ENCODE measurements at regions not wholly inside any gene's neighbourhood (a gene's known extent, or its start where the extent isn't known, plus 50 kb on each side); places are given as distances from the start of the nearest gene placed in this dataset.

GRCh38 chr4:124132161-124132560, 580.4 kb downstream of the ANKRD50 start:
- Histone ChIP-seq H3K9me3 (ENCODE audit: control insufficient read depth, low read length) (no peaks in the 10 kb centered on the region), H3K4me1 (ENCODE audit: control insufficient read depth, insufficient read depth, low read length, poor library complexity, severe bottlenecking) (no peaks in the 10 kb centered on the region), H3K27me3 (replicated peaks; ENCODE audit: control insufficient read depth, insufficient read depth, low read length, poor library complexity, severe bottlenecking) (no peaks in the 10 kb centered on the region), H3K36me3 (ENCODE audit: control insufficient read depth, insufficient read depth, low read length) (no peaks in the 10 kb centered on the region), H3K4me3 (ENCODE audit: insufficient read depth, low read depth, low read length, poor library complexity, severe bottlenecking) (no peak overlapping the region), H3K27ac (ENCODE audit: insufficient read depth, low read length, poor library complexity, severe bottlenecking) (no peak overlapping the region)
- DNase-seq: no peak

DNA sequence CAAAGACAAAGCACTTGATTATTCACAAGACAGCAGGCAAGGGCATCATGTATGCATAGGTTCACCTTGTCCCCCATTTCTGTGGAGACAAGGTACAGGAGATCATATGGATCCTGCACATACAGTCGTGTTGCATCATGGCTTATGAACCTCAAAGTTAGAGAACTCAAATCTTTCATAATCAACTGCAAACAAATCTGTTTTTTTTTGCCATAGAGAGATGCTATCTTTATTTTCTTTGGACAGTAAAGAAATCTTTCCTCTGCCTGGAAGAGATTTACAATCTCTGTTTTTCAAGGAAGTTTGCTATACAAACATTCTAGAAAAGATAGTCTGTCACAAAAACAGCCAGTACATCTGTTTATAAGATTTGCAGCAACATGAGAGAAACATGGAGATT, 578.8 kb downstream of the ANKRD50 start:
- Histone ChIP-seq H3K4me1 (ENCODE audit: control insufficient read depth, insufficient read depth, low read length, poor library complexity, severe bottlenecking) (no peaks in the 10 kb centered on the region), H3K36me3 (ENCODE audit: control insufficient read depth, insufficient read depth, low read length) (no peaks in the 10 kb centered on the region), H3K27me3 (replicated peaks; ENCODE audit: control insufficient read depth, insufficient read depth, low read length, poor library complexity, severe bottlenecking) (no peaks in the 10 kb centered on the region), H3K27ac (ENCODE audit: insufficient read depth, low read length, poor library complexity, severe bottlenecking) (no peak overlapping the region), H3K9me3 (ENCODE audit: control insufficient read depth, low read length) (no peaks in the 10 kb centered on the region), H3K4me3 (ENCODE audit: insufficient read depth, low read depth, low read length, poor library complexity, severe bottlenecking) (no peak overlapping the region)
- DNase-seq: no peak

- Histone ChIP-seq H3K9me3 (ENCODE audit: control insufficient read depth, low read length) (no peaks in the 10 kb centered on the region), H3K4me1 (ENCODE audit: control insufficient read depth, insufficient read depth, low read length, poor library complexity, severe bottlenecking) (no peaks in the 10 kb centered on the region)
- no peak for DNase-seq
These were observed 577.1 kb downstream of the ANKRD50 start for GRCh38 chr4:124135409-124135813.

GRCh38 chr4:124139044-124139443, 573.5 kb downstream of the ANKRD50 start:
- DNase-seq: no peak
- no peak overlapping the region for H3K4me3 ChIP-seq (ENCODE audit: insufficient read depth, low read depth, low read length, poor library complexity, severe bottlenecking)
- no peaks in the 10 kb centered on the region for H3K4me1 ChIP-seq (ENCODE audit: control insufficient read depth, insufficient read depth, low read length, poor library complexity, severe bottlenecking)
- no peak overlapping the region for H3K27ac ChIP-seq (ENCODE audit: insufficient read depth, low read length, poor library complexity, severe bottlenecking)
- no peaks in the 10 kb centered on the region for H3K9me3 ChIP-seq (ENCODE audit: control insufficient read depth, low read length)
- H3K36me3 ChIP-seq (ENCODE audit: control insufficient read depth, insufficient read depth, low read length): no peaks in the 10 kb centered on the region
- no peaks in the 10 kb centered on the region for H3K27me3 ChIP-seq (replicated peaks; ENCODE audit: control insufficient read depth, insufficient read depth, low read length, poor library complexity, severe bottlenecking)

More at GRCh38 chr4:124135409-124135813, 577.1 kb downstream of the ANKRD50 start:
- Histone ChIP-seq H3K27ac (ENCODE audit: insufficient read depth, low read length, poor library complexity, severe bottlenecking) (no peak overlapping the region), H3K4me3 (ENCODE audit: insufficient read depth, low read depth, low read length, poor library complexity, severe bottlenecking) (no peak overlapping the region), H3K36me3 (ENCODE audit: control insufficient read depth, insufficient read depth, low read length) (no peaks in the 10 kb centered on the region), H3K27me3 (replicated peaks; ENCODE audit: control insufficient read depth, insufficient read depth, low read length, poor library complexity, severe bottlenecking) (no peaks in the 10 kb centered on the region)

GRCh38 chr4:124143632-124144031, 568.9 kb downstream of the ANKRD50 start:
- DNase-seq: no peak
- Histone ChIP-seq H3K36me3 (ENCODE audit: control insufficient read depth, insufficient read depth, low read length) (no peaks in the 10 kb centered on the region), H3K27me3 (replicated peaks; ENCODE audit: control insufficient read depth, insufficient read depth, low read length, poor library complexity, severe bottlenecking) (no peaks in the 10 kb centered on the region)

DNA sequence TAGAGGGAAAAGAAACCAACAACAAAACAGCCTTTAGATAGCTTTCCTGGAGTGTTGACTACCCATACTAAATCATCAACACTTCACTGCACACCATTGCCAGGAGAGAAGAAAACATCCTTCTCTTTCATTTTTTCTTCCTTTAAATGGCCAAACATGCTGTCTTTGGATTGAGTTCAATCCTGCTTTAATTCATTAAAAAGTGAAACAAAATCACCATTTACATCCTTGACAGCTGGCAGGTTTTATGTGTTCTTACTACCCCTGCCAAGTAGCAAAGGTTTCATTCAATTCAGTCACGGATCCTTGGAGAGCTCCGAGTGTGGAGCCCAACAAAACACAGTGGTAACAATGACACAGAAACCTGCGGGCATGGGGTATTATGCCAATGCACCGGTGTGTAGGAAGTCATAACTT, 568.3 kb downstream of the ANKRD50 start:
- H3K27me3 ChIP-seq (replicated peaks; ENCODE audit: control insufficient read depth, insufficient read depth, low read length, poor library complexity, severe bottlenecking): no peaks in the 10 kb centered on the region
- DNase-seq: no peak
- H3K36me3 ChIP-seq (ENCODE audit: control insufficient read depth, insufficient read depth, low read length): no peaks in the 10 kb centered on the region
- H3K9me3 ChIP-seq (ENCODE audit: control insufficient read depth, low read length): no peaks in the 10 kb centered on the region
- no peak overlapping the region for H3K4me3 ChIP-seq (ENCODE audit: insufficient read depth, low read depth, low read length, poor library complexity, severe bottlenecking)
- no peak overlapping the region for H3K27ac ChIP-seq (ENCODE audit: insufficient read depth, low read length, poor library complexity, severe bottlenecking)
- H3K4me1 ChIP-seq (ENCODE audit: control insufficient read depth, insufficient read depth, low read length, poor library complexity, severe bottlenecking): no peaks in the 10 kb centered on the region

More at GRCh38 chr4:124143632-124144031, 568.9 kb downstream of the ANKRD50 start:
- Histone ChIP-seq H3K4me1 (ENCODE audit: control insufficient read depth, insufficient read depth, low read length, poor library complexity, severe bottlenecking) (no peaks in the 10 kb centered on the region), H3K4me3 (ENCODE audit: insufficient read depth, low read depth, low read length, poor library complexity, severe bottlenecking) (no peak overlapping the region), H3K9me3 (ENCODE audit: control insufficient read depth, low read length) (no peaks in the 10 kb centered on the region), H3K27ac (ENCODE audit: insufficient read depth, low read length, poor library complexity, severe bottlenecking) (no peak overlapping the region)

DNA sequence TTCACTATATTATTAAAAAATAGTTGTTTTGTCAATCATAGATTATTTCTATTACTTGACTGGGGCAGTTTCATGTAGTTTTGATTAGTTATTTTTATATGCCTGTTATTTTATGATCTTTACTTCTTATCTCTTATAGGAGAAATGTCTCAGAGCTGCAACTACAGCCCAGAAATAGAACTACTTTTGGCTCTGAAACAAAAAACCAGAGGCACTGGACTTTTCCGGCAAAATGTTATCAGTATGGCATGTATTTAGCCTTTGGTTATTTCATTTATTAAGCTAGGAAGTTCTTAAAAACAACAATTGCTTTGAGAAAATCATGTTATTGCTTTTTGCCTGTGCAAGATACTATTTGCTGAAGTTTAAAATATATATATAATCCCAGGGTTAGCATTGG, 566.5 kb downstream of the ANKRD50 start:
- Histone ChIP-seq H3K9me3 (ENCODE audit: control insufficient read depth, low read length) (no peaks in the 10 kb centered on the region), H3K4me3 (ENCODE audit: insufficient read depth, low read depth, low read length, poor library complexity, severe bottlenecking) (no peak overlapping the region), H3K27me3 (replicated peaks; ENCODE audit: control insufficient read depth, insufficient read depth, low read length, poor library complexity, severe bottlenecking) (no peaks in the 10 kb centered on the region), H3K4me1 (ENCODE audit: control insufficient read depth, insufficient read depth, low read length, poor library complexity, severe bottlenecking) (no peaks in the 10 kb centered on the region), H3K27ac (ENCODE audit: insufficient read depth, low read length, poor library complexity, severe bottlenecking) (no peak overlapping the region), H3K36me3 (ENCODE audit: control insufficient read depth, insufficient read depth, low read length) (no peaks in the 10 kb centered on the region)
- DNase-seq: no peak

DNA sequence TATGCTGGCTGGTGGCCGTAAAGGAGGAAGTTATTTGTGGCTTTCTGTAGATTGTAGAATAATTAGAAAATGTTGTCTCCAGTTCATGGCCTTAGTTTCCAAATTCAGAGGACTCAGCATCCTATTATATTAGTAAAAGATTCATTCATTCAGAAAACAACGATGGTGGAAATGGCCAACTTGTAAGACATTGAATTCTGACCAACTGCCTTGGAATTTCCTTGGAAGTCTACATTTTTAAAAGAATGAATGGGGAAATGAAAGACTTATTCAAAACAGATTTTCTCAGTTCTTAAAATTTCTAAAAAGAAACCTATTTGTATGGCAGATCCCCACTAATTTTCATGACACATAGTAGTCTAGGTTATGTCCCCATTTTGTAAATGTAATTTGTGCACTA, 561.5 kb downstream of the ANKRD50 start:
- Histone ChIP-seq H3K36me3 (ENCODE audit: control insufficient read depth, insufficient read depth, low read length) (no peaks in the 10 kb centered on the region), H3K27me3 (replicated peaks; ENCODE audit: control insufficient read depth, insufficient read depth, low read length, poor library complexity, severe bottlenecking) (no peaks in the 10 kb centered on the region)

GRCh38 chr4:124152132-124152531, 560.4 kb downstream of the ANKRD50 start:
- H3K4me1 ChIP-seq (ENCODE audit: control insufficient read depth, insufficient read depth, low read length, poor library complexity, severe bottlenecking): no peaks in the 10 kb centered on the region
- H3K9me3 ChIP-seq (ENCODE audit: control insufficient read depth, low read length): no peaks in the 10 kb centered on the region
- no peak for DNase-seq
- H3K27ac ChIP-seq (ENCODE audit: insufficient read depth, low read length, poor library complexity, severe bottlenecking): no peak overlapping the region
- no peak overlapping the region for H3K4me3 ChIP-seq (ENCODE audit: insufficient read depth, low read depth, low read length, poor library complexity, severe bottlenecking)
- no peaks in the 10 kb centered on the region for H3K36me3 ChIP-seq (ENCODE audit: control insufficient read depth, insufficient read depth, low read length)
- no peaks in the 10 kb centered on the region for H3K27me3 ChIP-seq (replicated peaks; ENCODE audit: control insufficient read depth, insufficient read depth, low read length, poor library complexity, severe bottlenecking)

More for the DNA sequence above, 561.5 kb downstream of the ANKRD50 start:
- no peak for DNase-seq
- Histone ChIP-seq H3K4me1 (ENCODE audit: control insufficient read depth, insufficient read depth, low read length, poor library complexity, severe bottlenecking) (no peaks in the 10 kb centered on the region), H3K9me3 (ENCODE audit: control insufficient read depth, low read length) (no peaks in the 10 kb centered on the region), H3K4me3 (ENCODE audit: insufficient read depth, low read depth, low read length, poor library complexity, severe bottlenecking) (no peak overlapping the region), H3K27ac (ENCODE audit: insufficient read depth, low read length, poor library complexity, severe bottlenecking) (no peak overlapping the region)

GRCh38 chr4:124155239-124155638, 557.3 kb downstream of the ANKRD50 start:
- H3K9me3 ChIP-seq (ENCODE audit: control insufficient read depth, low read length): no peaks in the 10 kb centered on the region

More at GRCh38 chr4:124155239-124155638, 557.3 kb downstream of the ANKRD50 start:
- Histone ChIP-seq H3K4me1 (ENCODE audit: control insufficient read depth, insufficient read depth, low read length, poor library complexity, severe bottlenecking) (no peaks in the 10 kb centered on the region), H3K36me3 (ENCODE audit: control insufficient read depth, insufficient read depth, low read length) (no peaks in the 10 kb centered on the region), H3K27me3 (replicated peaks; ENCODE audit: control insufficient read depth, insufficient read depth, low read length, poor library complexity, severe bottlenecking) (no peaks in the 10 kb centered on the region), H3K27ac (ENCODE audit: insufficient read depth, low read length, poor library complexity, severe bottlenecking) (no peak overlapping the region), H3K4me3 (ENCODE audit: insufficient read depth, low read depth, low read length, poor library complexity, severe bottlenecking) (no peak overlapping the region)
- no peak for DNase-seq

All from effector memory CD4-positive, alpha-beta T cell (primary cell).